SJSA1 (cell line): ENCODE measurements at regions not wholly inside any gene's neighbourhood (a gene's known extent, or its start where the extent isn't known, plus 50 kb on each side); places are given as distances from the start of the nearest gene placed in this dataset.

Experiments
- DNase-seq, 2 experiments: peaks; one replicate each; pipeline ENCODE4 v3.0.0-alpha.2; 2015 to 2020; ENCODE audit warnings: low spot score in 2 of 2, low read depth in 1 of 2
- H3K27ac ChIP-seq: fragments of 250-450 bp; sonication (Bioruptor Pico); 2 replicates; pipeline ENCODE4 v1.5.1; 2020; ENCODE audit warnings: mild to moderate bottlenecking, moderate library complexity
- H3K27me3 ChIP-seq: fragments of 250-450 bp; sonication (Bioruptor Pico); replicated peaks from 2 replicates; pipeline ENCODE4 v1.5.1; 2020; ENCODE audit warnings: mild to moderate bottlenecking, moderate library complexity
- H3K36me3 ChIP-seq: fragments of 250-450 bp; sonication (Bioruptor Pico); 2 replicates; pipeline ENCODE4 v1.5.1; 2020; ENCODE audit warnings: mild to moderate bottlenecking
- H3K4me1 ChIP-seq: fragments of 250-450 bp; sonication (Bioruptor Pico); replicated peaks from 2 replicates; pipeline ENCODE4 v1.6.1; 2021; ENCODE audit warnings: mild to moderate bottlenecking
- H3K4me3 ChIP-seq: fragments of 250-450 bp; sonication (Bioruptor Pico); 2 replicates; pipeline ENCODE4 v1.5.1; 2020; ENCODE audit warnings: mild to moderate bottlenecking
- H3K9me3 ChIP-seq: fragments of 250-450 bp; sonication (Bioruptor Pico); replicated peaks from 2 replicates; pipeline ENCODE4 v1.5.1; 2020; ENCODE audit warnings: mild to moderate bottlenecking

DNA sequence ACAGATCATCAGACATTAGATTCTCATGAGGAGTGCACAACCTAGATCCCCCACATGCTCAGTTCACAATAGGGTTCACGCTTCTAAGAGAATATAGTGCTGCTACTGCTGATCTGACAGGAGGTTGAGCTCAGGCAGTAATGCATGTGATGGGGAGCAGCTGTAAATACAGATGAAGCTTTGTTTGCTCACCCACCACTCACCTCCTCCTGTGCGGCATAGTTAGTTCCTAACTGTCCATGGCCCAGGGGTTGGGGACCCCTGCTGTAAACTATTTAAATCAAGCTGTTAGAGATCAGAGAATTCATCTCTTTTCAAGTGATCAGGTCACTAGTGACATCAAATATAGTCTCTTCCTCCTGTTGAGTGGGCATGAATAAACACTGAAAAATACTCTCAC lies 88.8 kb upstream of the ACVR2A start:
- Histone ChIP-seq H3K4me3 (no peak overlapping the region), H3K27ac (no peak overlapping the region), H3K27me3 (no peaks in the 10 kb centered on the region), H3K9me3 (no peaks in the 10 kb centered on the region), H3K36me3 (no peaks in the 10 kb centered on the region), H3K4me1 (no peaks in the 10 kb centered on the region)
- DNase-seq, result no peak

DNA sequence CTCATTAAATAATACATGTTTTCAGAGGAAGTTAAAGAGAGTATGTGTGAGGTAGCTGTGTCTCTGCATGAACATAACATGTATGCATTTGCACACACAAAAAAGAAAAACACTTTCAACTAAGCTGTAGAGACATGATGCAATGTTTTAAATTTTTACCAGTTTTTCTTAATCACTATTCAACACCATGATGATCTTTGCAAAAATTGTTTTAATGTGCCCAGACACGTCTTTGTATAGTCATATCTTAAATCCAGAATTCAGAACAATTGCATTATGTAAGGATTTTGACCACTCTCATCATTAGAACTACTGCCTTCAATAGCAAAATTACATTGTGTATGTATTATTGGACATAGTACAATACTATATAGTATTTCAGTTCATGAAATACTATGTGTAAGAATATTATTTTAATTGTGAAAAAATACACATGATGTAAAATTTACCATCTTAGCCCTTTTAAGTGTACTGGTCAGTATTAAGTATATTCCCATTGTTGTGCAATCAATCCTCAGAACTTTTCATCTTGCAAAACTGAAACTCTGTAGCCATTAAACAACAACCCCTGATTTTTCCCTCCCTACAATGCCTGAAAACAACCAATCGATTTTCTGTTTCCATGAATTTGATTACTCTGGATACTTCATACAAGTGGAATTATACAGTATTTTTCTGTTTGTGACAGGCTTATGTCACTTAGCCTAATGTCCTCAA lies 104.5 kb upstream of the ACVR2A start:
- no peak for DNase-seq
- Histone ChIP-seq H3K4me1 (no peaks in the 10 kb centered on the region), H3K36me3 (no peaks in the 10 kb centered on the region), H3K9me3 (no peaks in the 10 kb centered on the region; the same call in 1 of the 2 replicates), H3K27me3 (no peaks in the 10 kb centered on the region), H3K4me3 (no peak overlapping the region), H3K27ac (no peak overlapping the region)

DNA sequence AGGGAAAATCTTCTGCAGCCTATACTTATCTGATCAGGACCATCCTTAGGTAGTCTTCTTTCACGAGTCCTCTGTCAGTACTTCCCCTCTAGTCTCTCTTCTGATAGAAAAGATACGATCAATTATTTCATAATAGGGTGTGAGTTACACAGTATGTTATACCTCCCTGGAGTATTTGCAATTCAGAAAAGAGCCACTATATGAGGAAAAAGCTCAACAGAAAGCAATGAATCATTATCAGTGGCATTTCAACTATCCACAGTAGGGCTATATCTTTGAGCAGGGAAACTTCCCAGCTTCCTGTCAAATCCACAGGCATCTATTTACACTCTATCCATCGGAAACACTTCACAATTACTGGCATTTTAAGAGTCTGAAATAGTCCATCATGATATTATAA lies 105.3 kb upstream of the ACVR2A start:
- H3K27me3 ChIP-seq, result no peaks in the 10 kb centered on the region
- H3K9me3 ChIP-seq, result no peaks in the 10 kb centered on the region; the same call in 1 of the 2 replicates
- H3K36me3 ChIP-seq, result no peaks in the 10 kb centered on the region
- no peak for DNase-seq
- H3K4me3 ChIP-seq, result no peak overlapping the region
- H3K27ac ChIP-seq, result no peak overlapping the region
- no peaks in the 10 kb centered on the region for H3K4me1 ChIP-seq

DNA sequence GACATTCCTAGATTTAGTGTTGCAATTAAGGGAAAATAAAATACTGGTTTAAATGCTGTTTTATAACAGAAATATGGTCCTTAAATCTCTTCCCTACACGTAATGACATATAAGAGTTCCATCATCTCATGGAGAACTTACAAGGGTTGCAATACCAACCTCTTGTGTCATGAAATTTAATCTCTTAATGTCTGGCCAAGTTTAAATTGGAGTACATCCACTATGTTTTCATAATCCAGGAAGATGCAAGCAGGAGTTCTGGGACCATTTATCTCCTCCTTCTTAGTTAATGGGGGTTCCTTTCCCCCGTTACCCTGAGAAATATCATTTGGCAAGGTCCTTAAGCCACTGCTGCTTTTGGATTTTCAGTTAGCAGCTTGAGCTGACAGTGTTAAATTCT lies 126.0 kb upstream of the ACVR2A start:
- Histone ChIP-seq H3K4me1 (no peaks in the 10 kb centered on the region), H3K27me3 (no peaks in the 10 kb centered on the region), H3K36me3 (no peaks in the 10 kb centered on the region), H3K4me3 (no peak overlapping the region), H3K27ac (no peak overlapping the region), H3K9me3 (no peaks in the 10 kb centered on the region)
- no peak for DNase-seq

DNA sequence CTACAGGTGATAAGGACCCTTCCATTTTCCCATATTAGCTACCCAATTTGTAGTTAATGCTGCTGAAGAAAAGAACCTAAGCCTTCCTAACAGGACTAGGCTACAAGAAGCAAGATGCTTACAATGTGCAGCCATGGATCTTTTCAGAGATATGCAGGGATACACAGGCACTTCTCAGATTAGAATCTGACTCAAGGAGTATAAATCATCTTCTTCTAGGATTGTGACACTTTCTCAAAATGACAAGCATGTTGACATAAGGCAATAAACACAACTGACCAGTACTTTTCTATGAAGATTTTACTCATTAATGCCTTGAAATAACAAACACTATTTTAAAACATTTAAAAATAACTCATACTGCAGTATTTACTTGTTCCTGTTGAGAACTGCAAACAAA lies 127.9 kb upstream of the ACVR2A start:
- Histone ChIP-seq H3K27me3 (no peaks in the 10 kb centered on the region), H3K9me3 (no peaks in the 10 kb centered on the region), H3K4me1 (no peaks in the 10 kb centered on the region), H3K4me3 (no peak overlapping the region), H3K27ac (no peak overlapping the region), H3K36me3 (no peaks in the 10 kb centered on the region)
- DNase-seq, result no peak

DNA sequence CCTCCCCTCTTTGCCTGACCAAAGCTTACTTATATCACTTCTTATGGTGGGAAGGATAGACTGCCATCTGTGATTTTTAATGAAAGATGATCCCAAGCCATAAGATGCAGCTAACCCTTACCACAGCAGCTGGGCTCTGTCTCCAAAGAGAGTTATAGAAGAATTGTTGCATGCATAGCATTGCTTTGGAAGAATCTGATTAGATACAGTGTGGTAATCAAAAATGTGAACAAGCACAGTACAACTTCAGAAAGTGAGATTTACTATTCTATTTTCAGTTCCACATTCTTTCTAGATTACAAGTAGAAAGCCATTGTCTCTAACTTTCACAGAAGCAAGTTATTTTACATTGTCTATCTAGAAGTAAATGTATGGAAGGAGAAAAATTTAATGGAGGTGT lies 129.0 kb upstream of the ACVR2A start:
- no peaks in the 10 kb centered on the region for H3K4me1 ChIP-seq
- no peaks in the 10 kb centered on the region for H3K27me3 ChIP-seq
- no peaks in the 10 kb centered on the region for H3K9me3 ChIP-seq
- H3K27ac ChIP-seq, result no peak overlapping the region
- no peak overlapping the region for H3K4me3 ChIP-seq
- DNase-seq, result no peak
- H3K36me3 ChIP-seq, result no peaks in the 10 kb centered on the region

GRCh38 chr2:147714582-147714981 lies 130.2 kb upstream of the ACVR2A start:
- no peaks in the 10 kb centered on the region for H3K9me3 ChIP-seq
- H3K4me3 ChIP-seq, result no peak overlapping the region
- no peaks in the 10 kb centered on the region for H3K36me3 ChIP-seq
- DNase-seq, result no peak
- H3K27ac ChIP-seq, result no peak overlapping the region
- no peaks in the 10 kb centered on the region for H3K4me1 ChIP-seq
- no peaks in the 10 kb centered on the region for H3K27me3 ChIP-seq

DNA sequence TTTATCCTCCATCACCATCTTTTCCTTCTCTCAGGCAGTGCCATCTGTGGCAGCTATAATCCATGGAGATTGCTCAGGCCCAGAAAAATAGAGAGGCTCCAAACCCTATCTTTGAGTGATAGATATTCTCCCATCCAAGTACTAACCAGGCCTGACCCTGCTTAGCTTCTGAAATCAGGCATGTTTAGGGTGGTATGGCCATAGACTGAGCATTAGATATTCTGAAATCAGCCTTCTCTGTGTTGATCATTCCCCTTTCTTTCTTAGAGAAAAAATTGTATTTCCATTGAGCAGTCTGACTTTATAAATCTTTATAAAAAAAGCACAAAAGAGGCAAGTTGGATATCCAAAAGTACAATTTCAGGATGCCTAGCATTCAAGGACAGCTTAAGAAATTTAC lies 131.5 kb upstream of the ACVR2A start:
- DNase-seq, result no peak
- no peak overlapping the region for H3K27ac ChIP-seq
- H3K4me3 ChIP-seq, result no peak overlapping the region
- no peaks in the 10 kb centered on the region for H3K9me3 ChIP-seq
- H3K4me1 ChIP-seq, result no peaks in the 10 kb centered on the region
- H3K36me3 ChIP-seq, result no peaks in the 10 kb centered on the region
- H3K27me3 ChIP-seq, result no peaks in the 10 kb centered on the region

DNA sequence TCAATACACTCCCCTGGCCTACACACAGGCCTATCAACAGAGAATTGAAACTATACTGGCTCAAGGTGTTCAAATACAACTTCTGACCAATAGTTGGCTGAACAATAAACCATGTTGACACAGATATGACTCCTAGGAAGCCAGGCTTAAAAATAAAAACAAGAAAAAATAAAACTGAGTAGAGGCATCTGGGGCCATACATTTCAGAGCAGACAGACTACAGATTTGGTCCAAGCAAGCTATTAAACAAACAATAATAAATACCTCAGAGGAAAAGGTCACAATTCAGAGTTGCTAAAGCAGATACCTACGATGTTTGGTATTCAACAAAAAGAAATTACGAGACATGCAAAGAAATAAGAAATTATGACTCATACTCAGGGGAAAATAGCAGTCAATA lies 132.8 kb upstream of the ACVR2A start:
- no peaks in the 10 kb centered on the region for H3K36me3 ChIP-seq
- DNase-seq, result peak in 1 of 2 experiments; percentile 7

GRCh38 chr2:147711031-147711430 lies 133.8 kb upstream of the ACVR2A start:
- H3K4me3 ChIP-seq, result no peak overlapping the region
- H3K4me1 ChIP-seq, result no peaks in the 10 kb centered on the region
- H3K9me3 ChIP-seq, result no peaks in the 10 kb centered on the region
- DNase-seq, result no peak
- no peak overlapping the region for H3K27ac ChIP-seq
- no peaks in the 10 kb centered on the region for H3K27me3 ChIP-seq
- H3K36me3 ChIP-seq, result no peaks in the 10 kb centered on the region

More for the DNA sequence above, 132.8 kb upstream of the ACVR2A start:
- H3K27ac ChIP-seq, result no peak overlapping the region
- no peak overlapping the region for H3K4me3 ChIP-seq
- no peaks in the 10 kb centered on the region for H3K27me3 ChIP-seq
- H3K4me1 ChIP-seq, result no peaks in the 10 kb centered on the region
- H3K9me3 ChIP-seq, result no peaks in the 10 kb centered on the region

DNA sequence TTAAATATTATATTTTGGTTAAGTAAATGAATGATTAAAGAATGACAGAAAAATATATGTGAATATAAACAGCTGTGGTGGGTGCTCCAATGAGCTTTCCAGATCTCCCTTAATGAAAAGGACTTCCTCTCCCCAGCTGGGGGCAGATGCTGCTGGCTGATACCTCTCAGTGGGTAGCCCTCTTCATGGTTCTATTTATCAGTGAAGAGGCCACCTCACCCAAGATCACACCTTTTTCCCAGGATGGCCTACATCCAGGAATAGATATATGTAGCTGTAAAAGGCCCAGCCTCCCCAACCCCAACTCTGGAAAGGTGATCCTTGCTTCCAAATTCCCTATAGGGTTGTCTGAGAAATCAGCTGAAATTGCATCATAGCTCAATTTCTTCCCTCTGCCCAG lies 135.2 kb upstream of the ACVR2A start:
- H3K27ac ChIP-seq, result no peak overlapping the region
- H3K4me1 ChIP-seq, result no peaks in the 10 kb centered on the region
- DNase-seq, result no peak
- H3K36me3 ChIP-seq, result no peaks in the 10 kb centered on the region
- no peaks in the 10 kb centered on the region for H3K9me3 ChIP-seq
- H3K4me3 ChIP-seq, result no peak overlapping the region
- H3K27me3 ChIP-seq, result no peaks in the 10 kb centered on the region

GRCh38 chr2:147703171-147703570 lies 141.7 kb upstream of the ACVR2A start:
- no peaks in the 10 kb centered on the region for H3K36me3 ChIP-seq
- H3K27ac ChIP-seq, result no peak overlapping the region
- no peak overlapping the region for H3K4me3 ChIP-seq
- no peaks in the 10 kb centered on the region for H3K27me3 ChIP-seq
- H3K4me1 ChIP-seq, result no peaks in the 10 kb centered on the region
- H3K9me3 ChIP-seq, result 0 out of 2 replicates have a peak, but pooled peaks cover 4% of the 10 kb centered on the region
- DNase-seq, result no peak

GRCh38 chr2:147698166-147698565 lies 146.7 kb upstream of the ACVR2A start:
- H3K36me3 ChIP-seq, result no peaks in the 10 kb centered on the region

GRCh38 chr2:147696426-147696825 lies 148.4 kb upstream of the ACVR2A start:
- Histone ChIP-seq H3K4me1 (no peaks in the 10 kb centered on the region), H3K27me3 (no peaks in the 10 kb centered on the region), H3K36me3 (no peaks in the 10 kb centered on the region), H3K4me3 (no peak overlapping the region), H3K9me3 (peaks cover 3% of the 10 kb centered on the region; the same call in 1 of the 2 replicates), H3K27ac (no peak overlapping the region)
- no peak for DNase-seq

More at GRCh38 chr2:147698166-147698565, 146.7 kb upstream of the ACVR2A start:
- no peak overlapping the region for H3K4me3 ChIP-seq
- no peaks in the 10 kb centered on the region for H3K4me1 ChIP-seq
- 0 out of 2 replicates have a peak, but pooled peaks cover 4% of the 10 kb centered on the region for H3K9me3 ChIP-seq
- no peak for DNase-seq
- H3K27me3 ChIP-seq, result no peaks in the 10 kb centered on the region
- H3K27ac ChIP-seq, result no peak overlapping the region
